ENCODE measurements at regions not wholly inside any gene's neighbourhood (a gene's known extent, or its start where the extent isn't known, plus 50 kb on each side); places are given as distances from the start of the nearest gene placed in this dataset.

- Histone ChIP-seq H3K27ac (no peak overlapping the region), H3K4me1 (no peaks in the 10 kb centered on the region), H3K4me3 (no peak overlapping the region), H3K9me3 (no peaks in the 10 kb centered on the region), H3K36me3 (no peaks in the 10 kb centered on the region), H3K27me3 (no peaks in the 10 kb centered on the region)
- no peak for TF ChIP-seq CTCF (IDR thresholded peaks at IDR 0.05)
- TF ChIP-seq POLR2A (IDR thresholded peaks at IDR 0.05): no peak
- DNase-seq: no peak
These were observed 143.9 kb downstream of the RHOU start for GRCh38 chr1:228879164-228879563.

GRCh38 chr1:228882041-228882770 lies 146.9 kb downstream of the RHOU start:
- DNase-seq: no peak
- Histone ChIP-seq H3K27me3 (no peaks in the 10 kb centered on the region), H3K27ac (no peak overlapping the region), H3K4me1 (no peaks in the 10 kb centered on the region), H3K36me3 (no peaks in the 10 kb centered on the region), H3K4me3 (no peak overlapping the region), H3K9me3 (no peaks in the 10 kb centered on the region)
- TF ChIP-seq CTCF (IDR thresholded peaks at IDR 0.05) (no peak), POLR2A (IDR thresholded peaks at IDR 0.05) (no peak)

DNA sequence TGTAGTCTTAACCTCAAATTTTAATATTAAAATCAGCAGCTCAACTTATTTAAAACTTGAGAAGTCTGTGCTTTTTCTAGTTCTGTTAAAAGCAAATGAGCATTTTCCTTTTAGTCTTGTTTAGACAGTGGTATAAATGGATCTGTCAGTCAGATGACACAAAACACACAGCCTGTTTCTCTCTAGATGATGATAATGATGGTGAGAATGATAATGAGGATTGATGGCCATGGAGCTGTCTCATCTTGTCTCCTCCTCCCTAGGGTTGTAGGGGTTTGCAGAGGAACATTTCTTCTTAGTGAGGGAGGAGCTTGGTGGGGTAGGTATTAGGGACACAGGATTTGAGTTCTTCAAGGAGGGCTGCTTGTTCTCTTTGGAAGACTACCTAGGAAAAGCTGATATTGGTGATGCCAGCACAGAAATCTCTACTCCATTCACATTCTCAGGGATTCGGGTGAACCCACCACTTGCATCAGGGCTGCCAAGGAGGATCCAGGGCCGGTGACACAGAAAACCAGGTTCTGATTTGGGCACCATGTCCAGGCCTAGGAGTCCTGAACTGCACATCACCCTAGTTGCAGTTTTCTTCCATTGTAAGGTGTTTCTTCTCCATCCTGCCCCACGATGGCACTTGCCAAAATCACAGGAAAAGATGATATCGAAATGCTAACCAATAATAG lies 147.6 kb downstream of the RHOU start:
- DNase-seq: no peak
- TF ChIP-seq POLR2A (IDR thresholded peaks at IDR 0.05) (no peak), CTCF (IDR thresholded peaks at IDR 0.05) (no peak)
- Histone ChIP-seq H3K36me3 (no peaks in the 10 kb centered on the region), H3K9me3 (no peaks in the 10 kb centered on the region), H3K4me1 (no peaks in the 10 kb centered on the region), H3K27me3 (no peaks in the 10 kb centered on the region), H3K27ac (no peak overlapping the region), H3K4me3 (no peak overlapping the region)

DNA sequence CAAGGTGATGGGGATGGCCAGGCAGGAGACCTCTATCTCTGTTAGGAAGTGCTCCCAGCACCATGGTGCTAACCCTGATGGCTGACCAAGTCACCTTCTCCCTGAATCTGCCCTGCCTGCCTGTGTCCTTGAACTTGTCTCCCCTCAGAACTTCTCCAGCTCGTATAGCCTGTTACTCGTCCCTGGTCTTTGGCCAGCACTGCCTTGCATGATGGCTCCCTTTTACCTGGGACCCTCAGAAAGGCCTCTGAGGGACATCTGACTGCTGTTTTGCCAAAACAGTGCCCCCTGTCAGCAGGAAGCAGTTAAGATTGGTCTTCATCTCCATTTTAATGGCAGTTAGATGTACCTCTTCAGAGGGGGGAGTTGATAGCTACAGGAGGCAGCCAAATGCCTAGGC lies 148.3 kb downstream of the RHOU start:
- DNase-seq: no peak
- Histone ChIP-seq H3K27ac (no peak overlapping the region), H3K4me3 (no peak overlapping the region), H3K4me1 (no peaks in the 10 kb centered on the region), H3K36me3 (no peaks in the 10 kb centered on the region), H3K9me3 (no peaks in the 10 kb centered on the region), H3K27me3 (no peaks in the 10 kb centered on the region)
- no peak for TF ChIP-seq CTCF (IDR thresholded peaks at IDR 0.05)
- TF ChIP-seq POLR2A (IDR thresholded peaks at IDR 0.05): no peak

DNA sequence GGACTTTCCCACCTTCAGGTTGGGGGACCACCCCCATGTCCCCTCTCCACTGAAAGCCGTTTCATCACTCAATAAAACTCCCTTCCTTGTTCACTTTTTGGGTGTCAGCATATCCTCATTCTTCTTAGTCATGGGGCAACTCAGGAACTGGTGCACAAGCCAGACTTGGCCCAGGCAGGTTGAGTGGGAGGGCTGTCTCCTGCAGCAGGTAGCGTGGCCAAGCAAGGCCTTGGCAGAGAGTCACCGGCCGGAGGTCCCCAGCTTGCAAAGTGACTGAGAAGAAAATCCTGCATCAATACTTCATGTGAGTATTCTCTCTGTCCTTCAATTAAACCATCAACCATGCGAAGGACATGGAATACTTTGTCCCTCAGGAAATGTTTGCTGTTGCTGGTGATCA lies 148.9 kb downstream of the RHOU start:
- Histone ChIP-seq H3K4me3 (no peak overlapping the region), H3K4me1 (no peaks in the 10 kb centered on the region), H3K36me3 (no peaks in the 10 kb centered on the region), H3K27me3 (no peaks in the 10 kb centered on the region), H3K9me3 (no peaks in the 10 kb centered on the region), H3K27ac (no peak overlapping the region)
- TF ChIP-seq CTCF (IDR thresholded peaks at IDR 0.05) (no peak), POLR2A (IDR thresholded peaks at IDR 0.05) (no peak)
- no peak for DNase-seq

Data from Peyer's patch (tissue), 4 donors.